Right lobe of liver (tissue), 4 donors: ENCODE measurements at regions not wholly inside any gene's neighbourhood (a gene's known extent, or its start where the extent isn't known, plus 50 kb on each side); places are given as distances from the start of the nearest gene placed in this dataset.

Experiments
- POLR2A ChIP-seq: fragments of 450-650 bp; IDR thresholded peaks from one replicate; pipeline ENCODE4 v1.6.1; 2017; ENCODE audit warnings: antibody characterized with exemption, mild to moderate bottlenecking
- TF ChIP-seq, protein P1 (sequence below), 4 donors: fragments of 200-600 bp in 3 of 4; fragments of 450-650 bp in 1 of 4; IDR thresholded peaks; one replicate each; pipeline versions ENCODE4 v1.5.1 to v1.8.0; 2016 to 2022; ENCODE audit warnings: antibody characterized with exemption in 4 of 4, mild to moderate bottlenecking in 2 of 4
- donor health status: DM: no; HTN: no; CAD: no.
- donor health status: DM: no; HTN: no; CAD: no.
- donor health status: DM: no; HTN: yes; CAD: no.

- TF ChIP-seq, protein P1, sequence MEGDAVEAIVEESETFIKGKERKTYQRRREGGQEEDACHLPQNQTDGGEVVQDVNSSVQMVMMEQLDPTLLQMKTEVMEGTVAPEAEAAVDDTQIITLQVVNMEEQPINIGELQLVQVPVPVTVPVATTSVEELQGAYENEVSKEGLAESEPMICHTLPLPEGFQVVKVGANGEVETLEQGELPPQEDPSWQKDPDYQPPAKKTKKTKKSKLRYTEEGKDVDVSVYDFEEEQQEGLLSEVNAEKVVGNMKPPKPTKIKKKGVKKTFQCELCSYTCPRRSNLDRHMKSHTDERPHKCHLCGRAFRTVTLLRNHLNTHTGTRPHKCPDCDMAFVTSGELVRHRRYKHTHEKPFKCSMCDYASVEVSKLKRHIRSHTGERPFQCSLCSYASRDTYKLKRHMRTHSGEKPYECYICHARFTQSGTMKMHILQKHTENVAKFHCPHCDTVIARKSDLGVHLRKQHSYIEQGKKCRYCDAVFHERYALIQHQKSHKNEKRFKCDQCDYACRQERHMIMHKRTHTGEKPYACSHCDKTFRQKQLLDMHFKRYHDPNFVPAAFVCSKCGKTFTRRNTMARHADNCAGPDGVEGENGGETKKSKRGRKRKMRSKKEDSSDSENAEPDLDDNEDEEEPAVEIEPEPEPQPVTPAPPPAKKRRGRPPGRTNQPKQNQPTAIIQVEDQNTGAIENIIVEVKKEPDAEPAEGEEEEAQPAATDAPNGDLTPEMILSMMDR (IDR thresholded peaks at IDR 0.05) = no peak
- TF ChIP-seq POLR2A = no peak
Measured at GRCh38 chr10:65723525-65723924, 1202.3 kb upstream of the LRRTM3 start.
